ENCODE measurements at regions not wholly inside any gene's neighbourhood (a gene's known extent, or its start where the extent isn't known, plus 50 kb on each side); places are given as distances from the start of the nearest gene placed in this dataset.
A peak's percentile ranks its signal among the peaks of the same experiment; 100 is the strongest.

DNA sequence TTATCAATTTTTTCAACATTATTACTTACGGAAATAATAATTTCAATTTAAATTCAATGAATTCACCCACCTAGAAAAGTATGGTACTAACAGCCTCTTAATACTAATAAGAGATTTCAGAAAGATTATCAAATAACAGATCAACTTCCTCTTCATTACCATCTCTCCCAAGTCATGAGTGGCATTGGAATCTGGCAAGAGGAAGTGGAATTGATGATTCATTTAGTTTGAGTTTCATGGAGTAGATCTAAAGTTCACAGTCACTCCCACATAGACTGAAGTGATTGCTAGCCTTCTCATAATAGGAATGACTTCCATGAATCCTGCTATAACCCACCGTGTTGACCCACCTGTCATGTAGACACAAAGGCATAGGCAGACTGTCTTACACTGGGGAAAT lies 77.7 kb upstream of the WDR75 start:
- TF ChIP-seq, protein P1, sequence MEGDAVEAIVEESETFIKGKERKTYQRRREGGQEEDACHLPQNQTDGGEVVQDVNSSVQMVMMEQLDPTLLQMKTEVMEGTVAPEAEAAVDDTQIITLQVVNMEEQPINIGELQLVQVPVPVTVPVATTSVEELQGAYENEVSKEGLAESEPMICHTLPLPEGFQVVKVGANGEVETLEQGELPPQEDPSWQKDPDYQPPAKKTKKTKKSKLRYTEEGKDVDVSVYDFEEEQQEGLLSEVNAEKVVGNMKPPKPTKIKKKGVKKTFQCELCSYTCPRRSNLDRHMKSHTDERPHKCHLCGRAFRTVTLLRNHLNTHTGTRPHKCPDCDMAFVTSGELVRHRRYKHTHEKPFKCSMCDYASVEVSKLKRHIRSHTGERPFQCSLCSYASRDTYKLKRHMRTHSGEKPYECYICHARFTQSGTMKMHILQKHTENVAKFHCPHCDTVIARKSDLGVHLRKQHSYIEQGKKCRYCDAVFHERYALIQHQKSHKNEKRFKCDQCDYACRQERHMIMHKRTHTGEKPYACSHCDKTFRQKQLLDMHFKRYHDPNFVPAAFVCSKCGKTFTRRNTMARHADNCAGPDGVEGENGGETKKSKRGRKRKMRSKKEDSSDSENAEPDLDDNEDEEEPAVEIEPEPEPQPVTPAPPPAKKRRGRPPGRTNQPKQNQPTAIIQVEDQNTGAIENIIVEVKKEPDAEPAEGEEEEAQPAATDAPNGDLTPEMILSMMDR (IDR thresholded peaks at IDR 0.05; ENCODE audit: low read length, missing control alignments): no peak
- no peak overlapping the region for H3K4me3 ChIP-seq (replicated peaks; ENCODE audit: low read depth, low read length)
- peak; percentile 64 for DNase-seq (ENCODE audit: low read depth)

DNA sequence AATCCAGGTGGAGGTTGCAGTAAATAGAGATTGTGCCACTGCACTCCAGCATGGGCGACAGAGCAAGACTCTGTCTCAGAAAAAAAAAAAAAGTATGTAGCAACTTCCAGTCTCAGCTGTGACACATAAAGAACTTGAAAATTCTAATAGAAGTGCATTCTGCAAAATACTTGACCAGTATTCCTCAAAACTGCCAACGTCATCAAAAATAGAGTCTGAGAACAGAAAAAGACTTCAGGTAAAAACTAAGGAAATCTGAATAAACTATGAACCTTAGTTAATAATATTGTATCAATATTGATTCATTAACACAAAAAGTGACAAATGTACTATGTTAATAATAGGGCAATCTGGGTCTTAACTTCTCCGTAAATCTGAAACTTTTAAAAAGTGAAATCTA lies 76.7 kb upstream of the WDR75 start:
- DNase-seq (ENCODE audit: low read depth): no peak
- TF ChIP-seq, protein P1 (IDR thresholded peaks at IDR 0.05; ENCODE audit: low read length, missing control alignments): no peak
- no peak overlapping the region for H3K4me3 ChIP-seq (replicated peaks; ENCODE audit: low read depth, low read length)

DNA sequence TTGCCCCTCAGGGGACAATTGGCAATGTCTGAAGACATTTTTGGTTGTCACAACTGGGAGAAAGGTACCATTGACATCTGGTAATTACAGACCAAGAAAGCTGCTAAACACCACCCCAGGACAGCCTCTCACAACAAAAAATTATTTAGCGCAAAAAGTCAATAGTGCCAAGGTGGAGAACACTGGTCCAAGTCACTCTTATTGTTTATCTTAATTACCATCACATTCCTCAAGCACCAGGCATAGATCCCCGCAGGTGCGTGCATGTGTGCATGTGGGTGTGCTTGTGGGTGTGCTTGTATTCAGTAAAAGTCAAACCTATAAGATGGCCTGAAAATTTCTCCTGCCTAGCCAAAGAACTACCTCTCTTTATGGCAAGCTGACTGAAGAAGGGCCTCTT lies 74.9 kb upstream of the WDR75 start:
- H3K4me3 ChIP-seq (replicated peaks; ENCODE audit: low read depth, low read length): no peak overlapping the region
- no peak for DNase-seq (ENCODE audit: low read depth)
- TF ChIP-seq, protein P1 (IDR thresholded peaks at IDR 0.05; ENCODE audit: low read length, missing control alignments): no peak

DNA sequence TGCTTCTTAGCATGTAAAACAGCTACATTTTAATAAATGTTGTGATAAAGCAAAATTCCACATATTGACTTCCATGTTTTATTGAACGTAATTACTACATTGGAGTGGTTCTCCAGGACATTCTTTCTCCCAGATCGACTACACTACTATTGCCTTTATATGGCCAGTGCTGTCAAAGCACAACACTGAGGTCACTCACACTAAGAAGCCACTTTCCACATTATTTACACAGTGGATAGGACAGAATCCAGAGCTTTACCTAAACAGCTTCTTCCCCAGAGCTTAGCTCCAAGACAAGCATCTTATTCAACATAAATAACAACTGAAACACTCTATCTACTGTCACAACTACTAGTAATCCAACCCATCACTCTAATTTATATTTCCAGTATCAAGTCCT lies 73.9 kb upstream of the WDR75 start:
- no peak overlapping the region for H3K4me3 ChIP-seq (replicated peaks; ENCODE audit: low read depth, low read length)
- TF ChIP-seq, protein P1 (IDR thresholded peaks at IDR 0.05; ENCODE audit: low read length, missing control alignments): no peak
- no peak for DNase-seq (ENCODE audit: low read depth)

DNA sequence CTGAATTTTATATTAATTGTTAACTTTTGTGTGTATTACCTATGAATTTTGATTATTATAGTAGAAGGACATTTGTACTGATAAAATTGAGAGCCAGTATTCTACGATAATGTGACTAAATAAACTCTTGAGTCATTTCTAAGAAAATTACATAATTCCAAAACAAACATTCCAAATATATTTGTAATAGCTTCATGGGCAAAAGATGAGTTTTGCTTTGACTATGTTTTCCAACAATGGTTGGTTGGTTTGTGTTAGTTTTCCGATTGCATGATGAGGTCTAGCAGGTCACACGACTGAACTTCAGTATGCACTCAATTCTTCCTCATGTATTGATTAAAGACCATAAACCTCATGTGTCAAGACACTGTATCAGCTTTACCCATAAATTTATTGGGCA lies 71.7 kb upstream of the WDR75 start:
- no peak overlapping the region for H3K4me3 ChIP-seq (replicated peaks; ENCODE audit: low read depth, low read length)
- peak; percentile 80 for DNase-seq (ENCODE audit: low read depth)

DNA sequence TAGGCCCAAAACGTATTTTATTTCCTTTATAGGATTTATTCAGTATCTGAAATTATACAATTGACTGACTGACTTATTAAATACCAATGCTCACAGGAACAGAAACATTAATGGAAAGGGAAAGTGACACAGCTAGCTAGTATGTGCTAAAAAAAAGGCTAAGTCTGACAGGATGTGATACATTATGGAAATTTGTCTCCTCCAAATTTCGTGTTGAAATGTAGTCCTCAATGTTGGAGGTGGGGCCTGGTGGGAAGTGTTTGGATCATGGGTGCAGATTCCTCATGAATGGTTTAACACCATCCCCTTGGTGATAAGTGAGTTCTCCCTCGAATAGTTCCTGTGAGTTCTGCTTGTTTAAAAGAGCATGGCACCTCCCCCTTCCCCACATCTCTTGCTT lies 70.6 kb upstream of the WDR75 start:
- TF ChIP-seq, protein P1 (IDR thresholded peaks at IDR 0.05; ENCODE audit: low read length, missing control alignments): no peak

More for the DNA sequence above, 71.7 kb upstream of the WDR75 start:
- TF ChIP-seq, protein P1 (IDR thresholded peaks at IDR 0.05; ENCODE audit: low read length, missing control alignments): no peak

DNA sequence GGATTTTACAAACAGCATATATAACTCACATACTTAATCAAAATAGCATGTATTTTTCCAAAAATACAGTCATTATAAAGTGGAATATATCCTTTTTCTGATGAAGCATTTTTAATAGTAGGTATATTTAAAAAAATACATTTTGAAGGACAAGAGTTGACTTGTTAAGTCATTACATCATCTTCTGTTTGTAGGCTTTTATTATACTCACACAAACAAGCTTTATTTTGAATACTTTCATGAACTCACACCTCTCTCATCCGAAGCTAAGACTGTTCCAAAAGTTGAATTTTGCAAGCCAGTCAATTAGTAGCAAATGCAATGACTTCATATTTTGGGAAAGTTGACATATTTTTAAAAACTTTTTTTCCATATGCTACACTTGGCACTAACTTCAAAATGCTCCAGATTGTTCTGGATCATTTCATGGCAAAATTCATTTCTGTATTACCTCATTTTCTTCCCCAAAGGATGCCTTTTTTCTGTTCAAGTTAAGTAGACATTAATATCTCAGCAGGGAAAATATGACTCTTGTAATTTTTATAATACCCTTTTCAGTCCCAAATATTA lies 68.5 kb upstream of the WDR75 start:
- DNase-seq (ENCODE audit: low read depth): peak; percentile 28
- TF ChIP-seq, protein P1 (IDR thresholded peaks at IDR 0.05; ENCODE audit: low read length, missing control alignments): no peak
- H3K4me3 ChIP-seq (replicated peaks; ENCODE audit: low read depth, low read length): no peak overlapping the region

More for the DNA sequence above, 70.6 kb upstream of the WDR75 start:
- DNase-seq (ENCODE audit: low read depth): peak; percentile 82
- no peak overlapping the region for H3K4me3 ChIP-seq (replicated peaks; ENCODE audit: low read depth, low read length)

Data from fibroblast of pulmonary artery (primary cell).